ENCODE measurements at regions not wholly inside any gene's neighbourhood (a gene's known extent, or its start where the extent isn't known, plus 50 kb on each side); places are given as distances from the start of the nearest gene placed in this dataset.

- intact Hi-C loops (cut with micrococcal nuclease), result no loop called here
- BruUV-seq (replicated peaks), result no TSS peak
- H3K9me3 Mint-ChIP-seq (ENCODE audit: unreplicated experiment), result peaks cover 19% of the 10 kb centered on the region
- ChIA-PET CTCF (no interaction called here), POLR2A (no interaction called here)
- no peak for DNase-seq (ENCODE audit: unreplicated experiment)
- H3K4me1 Mint-ChIP-seq (ENCODE audit: insufficient read depth, unreplicated experiment), result no peaks in the 10 kb centered on the region
- no peak overlapping the region for H3K4me3 Mint-ChIP-seq (ENCODE audit: unreplicated experiment)
- no peak overlapping the region for H3K27ac Mint-ChIP-seq (ENCODE audit: low read depth, unreplicated experiment)
- H3K36me3 Mint-ChIP-seq (ENCODE audit: insufficient read depth, unreplicated experiment), result no peaks in the 10 kb centered on the region
- no peak for TF ChIP-seq CTCF (IDR thresholded peaks at IDR 0.05; ENCODE audit: unreplicated experiment)
- no peaks in the 10 kb centered on the region for H3K27me3 Mint-ChIP-seq (ENCODE audit: insufficient read depth, unreplicated experiment)
Measured at GRCh38 chr9:75707191-75707590, 183.3 kb upstream of the PCSK5 start.

- no TSS peak for BruUV-seq (replicated peaks)
- ChIA-PET CTCF (no interaction called here), POLR2A (interaction anchor here (0.8 kb wide), 1 partner anchor 14 kb away, joined by 3 read pairs; no protein-coding TSS in a partner anchor)
- H3K27me3 Mint-ChIP-seq (ENCODE audit: insufficient read depth, unreplicated experiment), result no peaks in the 10 kb centered on the region
- TF ChIP-seq CTCF (IDR thresholded peaks at IDR 0.05; ENCODE audit: unreplicated experiment), result no peak
- no peaks in the 10 kb centered on the region for H3K36me3 Mint-ChIP-seq (ENCODE audit: insufficient read depth, unreplicated experiment)
- DNase-seq (ENCODE audit: unreplicated experiment), result no peak
- H3K4me1 Mint-ChIP-seq (ENCODE audit: insufficient read depth, unreplicated experiment), result no peaks in the 10 kb centered on the region
- intact Hi-C loops (cut with micrococcal nuclease), result no loop called here
- H3K27ac Mint-ChIP-seq (ENCODE audit: low read depth, unreplicated experiment), result no peak overlapping the region
- no peak overlapping the region for H3K4me3 Mint-ChIP-seq (ENCODE audit: unreplicated experiment)
- peaks cover 27% of the 10 kb centered on the region for H3K9me3 Mint-ChIP-seq (ENCODE audit: unreplicated experiment)
Measured at GRCh38 chr9:75709698-75710097, 180.8 kb upstream of the PCSK5 start.

- peak; percentile 12 for DNase-seq (ENCODE audit: unreplicated experiment)
- intact Hi-C loops (cut with micrococcal nuclease), result no loop called here
- Mint-ChIP-seq H3K27ac (ENCODE audit: low read depth, unreplicated experiment) (no peak overlapping the region), H3K27me3 (ENCODE audit: insufficient read depth, unreplicated experiment) (no peaks in the 10 kb centered on the region), H3K36me3 (ENCODE audit: insufficient read depth, unreplicated experiment) (no peaks in the 10 kb centered on the region), H3K4me1 (ENCODE audit: insufficient read depth, unreplicated experiment) (no peaks in the 10 kb centered on the region), H3K9me3 (ENCODE audit: unreplicated experiment) (peaks cover 40% of the 10 kb centered on the region), H3K4me3 (ENCODE audit: unreplicated experiment) (no peak overlapping the region)
- BruUV-seq (replicated peaks), result no TSS peak
- ChIA-PET POLR2A (no interaction called here), CTCF (no interaction called here)
- no peak for TF ChIP-seq CTCF (IDR thresholded peaks at IDR 0.05; ENCODE audit: unreplicated experiment)
Measured at GRCh38 chr9:75712700-75713099, 177.8 kb upstream of the PCSK5 start.

GRCh38 chr9:75713335-75713734, 177.1 kb upstream of the PCSK5 start:
- no TSS peak for BruUV-seq (replicated peaks)

More at GRCh38 chr9:75713335-75713734, 177.1 kb upstream of the PCSK5 start:
- intact Hi-C loops (cut with micrococcal nuclease), result no loop called here
- ChIA-PET CTCF (no interaction called here), POLR2A (no interaction called here)
- no peak for DNase-seq (ENCODE audit: unreplicated experiment)
- H3K4me1 Mint-ChIP-seq (ENCODE audit: insufficient read depth, unreplicated experiment), result no peaks in the 10 kb centered on the region
- H3K36me3 Mint-ChIP-seq (ENCODE audit: insufficient read depth, unreplicated experiment), result no peaks in the 10 kb centered on the region
- H3K4me3 Mint-ChIP-seq (ENCODE audit: unreplicated experiment), result no peak overlapping the region
- no peak for TF ChIP-seq CTCF (IDR thresholded peaks at IDR 0.05; ENCODE audit: unreplicated experiment)
- H3K9me3 Mint-ChIP-seq (ENCODE audit: unreplicated experiment), result peaks cover 40% of the 10 kb centered on the region
- no peaks in the 10 kb centered on the region for H3K27me3 Mint-ChIP-seq (ENCODE audit: insufficient read depth, unreplicated experiment)
- H3K27ac Mint-ChIP-seq (ENCODE audit: low read depth, unreplicated experiment), result no peak overlapping the region

Data from MCF 10A (cell line).